ENCODE measurements at regions not wholly inside any gene's neighbourhood (a gene's known extent, or its start where the extent isn't known, plus 50 kb on each side); places are given as distances from the start of the nearest gene placed in this dataset.

DNA sequence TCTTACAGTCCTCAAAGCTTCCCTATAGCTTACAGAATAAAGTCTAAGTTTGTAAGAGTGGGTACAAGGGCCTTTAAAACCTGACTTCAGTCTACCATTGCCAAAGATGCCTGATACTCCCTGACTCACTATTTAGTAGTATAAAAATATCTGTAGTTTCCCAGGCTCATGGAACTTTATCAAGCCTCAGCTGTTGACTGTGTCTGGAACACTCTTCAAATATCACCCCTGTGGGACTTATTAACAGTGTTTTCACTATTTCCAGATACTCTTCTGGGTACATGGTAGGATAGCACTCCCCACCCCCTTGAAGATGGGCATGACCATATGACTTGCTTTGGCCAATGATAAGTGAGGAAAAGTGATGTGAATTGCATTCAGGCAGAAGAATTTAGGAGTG, 105.3 kb upstream of the TENT5A start:
- TF ChIP-seq FOXK2 (IDR thresholded peaks at IDR 0.05) (no peak), BHLHE40 (IDR thresholded peaks at IDR 0.05; ENCODE audit: borderline replicate concordance) (no peak), ELF4 (IDR thresholded peaks at IDR 0.05) (no peak), SUZ12 (IDR thresholded peaks at IDR 0.05) (no peak), CTBP1 (IDR thresholded peaks at IDR 0.05; ENCODE audit: borderline replicate concordance) (no peak), HDGF (IDR thresholded peaks at IDR 0.05; ENCODE audit: borderline replicate concordance) (no peak), TARDBP (IDR thresholded peaks at IDR 0.05) (no peak), LEF1 (IDR thresholded peaks at IDR 0.05; ENCODE audit: borderline replicate concordance) (no peak), ZNF384 (IDR thresholded peaks at IDR 0.05) (no peak), SP1 (IDR thresholded peaks at IDR 0.05) (no peak), FOXM1 (IDR thresholded peaks at IDR 0.05; ENCODE audit: borderline replicate concordance) (no peak), NFRKB (IDR thresholded peaks at IDR 0.05) (no peak)
